ENCODE measurements at regions not wholly inside any gene's neighbourhood (a gene's known extent, or its start where the extent isn't known, plus 50 kb on each side); places are given as distances from the start of the nearest gene placed in this dataset.

GRCh38 chr13:18998389-18998788 lies 183.2 kb downstream of the TUBA3C start:
- TF ChIP-seq EZH2 (IDR thresholded peaks at IDR 0.05): no peak
- TF ChIP-seq CTCF (IDR thresholded peaks at IDR 0.05 in 2 of 3, conservative IDR thresholded peaks at IDR 0.05 in 1 of 3; ENCODE audit: borderline replicate concordance in 1 of 3, insufficient read depth in 1 of 3, low read depth in 2 of 3, low read length in 2 of 3): no peak
- TF ChIP-seq ZFX (IDR thresholded peaks at IDR 0.05): no peak
- TF ChIP-seq SRF (IDR thresholded peaks at IDR 0.05; ENCODE audit: low read depth): no peak
- no peak for TF ChIP-seq POLR2A (IDR thresholded peaks at IDR 0.05; ENCODE audit: borderline replicate concordance, extremely low read depth, insufficient read depth, insufficient read length)
- TF ChIP-seq RAD21 (IDR thresholded peaks at IDR 0.05; ENCODE audit: low read depth): no peak
- no peak for TF ChIP-seq POLR2AphosphoS5 (IDR thresholded peaks at IDR 0.05; ENCODE audit: low read depth, low read length)
- TF ChIP-seq TCF7L2 (IDR thresholded peaks at IDR 0.05; ENCODE audit: borderline replicate concordance, extremely low read depth, insufficient read depth, insufficient read length): no peak
- TF ChIP-seq ZNF274 (IDR thresholded peaks at IDR 0.05; ENCODE audit: low read depth, low read length): no peak
- TF ChIP-seq, protein P1, sequence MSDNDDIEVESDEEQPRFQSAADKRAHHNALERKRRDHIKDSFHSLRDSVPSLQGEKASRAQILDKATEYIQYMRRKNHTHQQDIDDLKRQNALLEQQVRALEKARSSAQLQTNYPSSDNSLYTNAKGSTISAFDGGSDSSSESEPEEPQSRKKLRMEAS (IDR thresholded peaks at IDR 0.05): no peak

Data from HCT116 (cell line).